HFF-Myc (cell line): ENCODE measurements at regions not wholly inside any gene's neighbourhood (a gene's known extent, or its start where the extent isn't known, plus 50 kb on each side); places are given as distances from the start of the nearest gene placed in this dataset.

Experiments
- DNase-seq: peaks from one replicate; pipeline ENCODE4 v3.0.0-alpha.2; 2011; ENCODE audit warnings: low read depth; ENCODE audit errors: extremely low read depth
- H3K4me3 ChIP-seq: replicated peaks from 2 replicates; pipeline ENCODE4 v1.5.1; 2011; ENCODE audit warnings: low read depth, mild to moderate bottlenecking, control low read depth, low read length
- CTCF ChIP-seq: IDR thresholded peaks from 2 replicates; pipeline ENCODE4 v1.5.1; 2012; ENCODE audit warnings: mild to moderate bottlenecking, low read depth, low read length, control low read depth; ENCODE audit errors: missing control alignments

GRCh38 chr16:8502446-8502845 is 87.9 kb downstream of the TMEM114 start:
- H3K4me3 ChIP-seq, result no peak overlapping the region
- DNase-seq, result no peak
- no peak for TF ChIP-seq CTCF

GRCh38 chr16:8500351-8500750 is 90.0 kb downstream of the TMEM114 start:
- no peak for TF ChIP-seq CTCF

GRCh38 chr16:8496364-8496763 is 93.9 kb downstream of the TMEM114 start:
- DNase-seq, result no peak
- no peak for TF ChIP-seq CTCF
- no peak overlapping the region for H3K4me3 ChIP-seq

More at GRCh38 chr16:8500351-8500750, 90.0 kb downstream of the TMEM114 start:
- H3K4me3 ChIP-seq, result no peak overlapping the region
- no peak for DNase-seq

- no peak for TF ChIP-seq CTCF
- no peak overlapping the region for H3K4me3 ChIP-seq
- no peak for DNase-seq
Measured at GRCh38 chr16:8493972-8494371, 96.3 kb downstream of the TMEM114 start.

GRCh38 chr16:8492690-8493089 is 97.6 kb downstream of the TMEM114 start:
- H3K4me3 ChIP-seq, result no peak overlapping the region
- no peak for TF ChIP-seq CTCF

GRCh38 chr16:8489580-8489979 is 100.7 kb downstream of the TMEM114 start:
- no peak overlapping the region for H3K4me3 ChIP-seq

More at GRCh38 chr16:8492690-8493089, 97.6 kb downstream of the TMEM114 start:
- no peak for DNase-seq

More at GRCh38 chr16:8489580-8489979, 100.7 kb downstream of the TMEM114 start:
- no peak for TF ChIP-seq CTCF
- no peak for DNase-seq
